SK-MEL-5 (cell line): ENCODE measurements at regions not wholly inside any gene's neighbourhood (a gene's known extent, or its start where the extent isn't known, plus 50 kb on each side); places are given as distances from the start of the nearest gene placed in this dataset.
"Not testable (repeated sequence)": the region's sequence is repeated elsewhere in the genome, so short reads cannot be mapped to it uniquely, and the experiment has no call there.

ENCODE experiments used
- DNase-seq: peaks from one replicate; pipeline ENCODE4 v3.0.0-alpha.2; 2016; ENCODE audit warnings: low read depth, low spot score
- in situ Hi-C: cut with HindIII; loops from 2 replicates; pipeline ENCODE4 v1.10.0; 2016; ENCODE audit warnings: low sequenced_read_pairs, high pct_unique_total_duplicates, low pct_unique_long_range_greater_than_20kb
- small RNA-seq, 2 experiments: library from RNA; depleted of rRNA; stranded (forward); fragments of <200 nt; gene quantifications; one replicate each; pipeline ENCODE3, GENCODE V24; 2014

- in situ Hi-C loops, DNase-seq: not testable (repeated sequence)
Observed at GRCh38 chr12:68552605-68553195, 58.0 kb upstream of the RAP1B start.

GRCh38 chr12:68557011-68557730, 53.5 kb upstream of the RAP1B start:
- in situ Hi-C loops = no loop called here

DNA sequence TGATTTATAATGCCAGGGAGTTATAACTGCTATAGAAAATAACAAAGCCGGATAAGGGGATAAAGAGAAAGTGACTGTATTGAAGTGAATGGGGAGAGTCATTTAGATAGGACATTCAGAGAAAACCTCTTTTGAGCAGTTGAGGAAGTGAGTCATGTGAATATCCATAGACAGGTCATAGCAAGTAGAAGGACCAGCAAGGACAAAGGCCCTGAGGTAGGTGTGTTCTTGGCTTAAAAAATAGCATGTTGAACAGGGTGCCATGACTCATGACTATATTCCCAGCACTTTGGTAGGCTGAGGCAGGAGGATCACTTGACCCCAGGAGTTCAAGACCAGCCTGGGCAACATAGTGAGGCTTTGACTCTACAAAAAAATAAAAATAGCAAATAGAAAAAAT, 51.5 kb upstream of the RAP1B start:
- DNase-seq = no peak
- in situ Hi-C loops = no loop called here

More at GRCh38 chr12:68557011-68557730, 53.5 kb upstream of the RAP1B start:
- no peak for DNase-seq

- no peak for DNase-seq
- in situ Hi-C loops = no loop called here
Observed at GRCh38 chr12:68559984-68560850, 50.5 kb upstream of the RAP1B start.

DNA sequence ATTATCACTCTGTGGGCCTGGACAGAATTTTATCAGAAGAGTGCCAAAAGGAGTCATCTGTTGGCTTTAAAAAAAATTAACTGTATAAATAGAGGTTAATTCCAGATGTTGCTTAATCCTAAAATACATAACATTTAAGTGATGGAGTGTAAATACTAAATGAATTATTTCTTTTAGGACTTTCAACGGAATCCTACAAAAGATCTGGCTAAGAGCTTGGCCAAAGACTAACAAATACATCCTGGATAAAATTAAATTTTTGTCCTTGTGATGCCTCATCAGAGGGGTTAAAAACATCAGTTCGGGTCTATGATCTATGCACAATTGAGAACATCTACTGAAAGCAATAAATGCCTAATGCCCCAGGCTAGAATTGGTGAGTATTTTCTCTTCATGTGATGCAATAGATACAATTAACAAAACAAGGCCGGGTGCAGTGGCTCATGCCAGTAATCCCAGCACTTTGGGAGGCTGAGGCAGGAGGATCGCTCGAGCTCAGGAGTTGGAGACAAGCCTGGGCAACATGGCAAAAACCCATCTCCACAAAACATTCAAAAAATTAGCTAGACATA, 49.8 kb upstream of the RAP1B start:
- no peak for DNase-seq
- in situ Hi-C loops = no loop called here

Small RNA genes lying in the stretch of these regions (small RNA-seq; reads per million reads assigned to genes)
- gene AC008033.2 = 0 reads per million in 2 experiments
